MG63 (cell line): ENCODE measurements at regions not wholly inside any gene's neighbourhood (a gene's known extent, or its start where the extent isn't known, plus 50 kb on each side); places are given as distances from the start of the nearest gene placed in this dataset.
"Not testable (repeated sequence)": the region's sequence is repeated elsewhere in the genome, so short reads cannot be mapped to it uniquely, and the experiment has no call there.

Experiments
- DNase-seq: peaks from one replicate; pipeline ENCODE4 v3.0.0-alpha.2; 2020
- H3K27me3 ChIP-seq: fragments of 250-450 bp; sonication (Bioruptor Pico); 2 replicates; pipeline ENCODE4 v1.5.1; 2020; ENCODE audit warnings: mild to moderate bottlenecking, moderate library complexity
- H3K36me3 ChIP-seq: fragments of 250-450 bp; sonication (Bioruptor Pico); 2 replicates; pipeline ENCODE4 v1.5.1; 2020; ENCODE audit warnings: mild to moderate bottlenecking, moderate library complexity
- H3K4me3 ChIP-seq: fragments of 250-450 bp; sonication (Bioruptor Pico); 2 replicates; pipeline ENCODE4 v1.5.1; 2020; ENCODE audit warnings: mild to moderate bottlenecking, moderate library complexity
- H3K9me3 ChIP-seq: fragments of 250-450 bp; sonication (Bioruptor Pico); 2 replicates; pipeline ENCODE4 v1.5.1; 2020; ENCODE audit warnings: mild to moderate bottlenecking, moderate library complexity

- H3K36me3 ChIP-seq = no peaks in the 10 kb centered on the region
- H3K9me3 ChIP-seq = no peaks in the 10 kb centered on the region
- no peak overlapping the region for H3K4me3 ChIP-seq
- DNase-seq = no peak
- no peaks in the 10 kb centered on the region for H3K27me3 ChIP-seq
These were observed 550.1 kb downstream of the DACH1 start for GRCh38 chr13:71316792-71317363.

- Histone ChIP-seq H3K36me3 (no peaks in the 10 kb centered on the region), H3K9me3 (no peaks in the 10 kb centered on the region), H3K4me3 (no peak overlapping the region)
These were observed 554.1 kb downstream of the DACH1 start for GRCh38 chr13:71312923-71313322.

DNA sequence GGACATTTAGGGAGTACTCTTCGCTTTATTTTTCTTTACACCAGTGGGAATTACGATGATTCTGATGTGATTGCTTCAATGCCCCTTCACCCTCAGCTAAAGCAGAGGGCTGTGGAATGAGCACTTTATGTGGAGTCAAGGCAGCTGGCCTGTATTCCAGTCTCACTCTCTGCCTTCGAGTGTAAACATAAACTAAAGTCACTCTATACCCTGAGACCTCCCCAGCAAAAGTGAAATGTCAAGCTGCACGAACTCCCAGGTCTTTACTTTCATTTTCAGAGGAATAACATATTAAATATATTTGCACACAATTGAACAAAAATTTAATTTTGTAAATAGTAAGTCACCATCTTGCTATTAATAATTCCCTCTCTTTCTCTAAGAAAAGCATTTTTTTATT is 557.1 kb downstream of the DACH1 start:
- H3K4me3 ChIP-seq = 0 out of 2 replicates have a peak overlapping the region, but pooled peaks have one; percentile 7
- H3K9me3 ChIP-seq = no peaks in the 10 kb centered on the region
- H3K27me3 ChIP-seq = no peaks in the 10 kb centered on the region
- no peak for DNase-seq
- no peaks in the 10 kb centered on the region for H3K36me3 ChIP-seq

More at GRCh38 chr13:71312923-71313322, 554.1 kb downstream of the DACH1 start:
- no peak for DNase-seq
- H3K27me3 ChIP-seq = no peaks in the 10 kb centered on the region

- Histone ChIP-seq H3K9me3 (no peaks in the 10 kb centered on the region), H3K36me3 (no peaks in the 10 kb centered on the region), H3K27me3 (no peaks in the 10 kb centered on the region), H3K4me3 (no peak overlapping the region)
- DNase-seq = no peak
These were observed 560.2 kb downstream of the DACH1 start for GRCh38 chr13:71306821-71307220.

GRCh38 chr13:71304861-71305260 is 562.1 kb downstream of the DACH1 start:
- no peak for DNase-seq
- H3K4me3 ChIP-seq = no peak overlapping the region
- H3K27me3 ChIP-seq = no peaks in the 10 kb centered on the region
- no peaks in the 10 kb centered on the region for H3K36me3 ChIP-seq
- H3K9me3 ChIP-seq = no peaks in the 10 kb centered on the region

DNA sequence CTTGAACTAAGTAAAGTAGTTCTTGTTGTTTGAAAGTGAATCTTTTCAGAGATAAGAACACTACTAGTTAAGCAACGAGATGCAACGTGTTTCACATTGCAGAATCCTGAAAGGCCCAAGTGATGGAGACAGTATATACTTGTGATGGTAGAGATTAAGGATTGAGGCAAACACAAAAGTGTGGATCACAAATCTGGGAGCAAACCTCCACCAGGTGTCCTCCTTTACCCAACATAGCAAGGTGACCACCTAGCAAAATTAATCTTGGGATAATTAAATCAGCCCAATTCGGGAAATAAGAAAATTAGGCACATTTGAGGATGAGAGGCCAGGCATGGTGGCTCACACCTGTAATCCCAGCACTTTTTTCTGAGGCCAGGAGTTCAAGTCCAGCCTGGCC is 563.9 kb downstream of the DACH1 start:
- no peak for DNase-seq
- Histone ChIP-seq H3K27me3 (no peaks in the 10 kb centered on the region), H3K9me3 (no peaks in the 10 kb centered on the region), H3K4me3 (no peak overlapping the region), H3K36me3 (no peaks in the 10 kb centered on the region)

GRCh38 chr13:71300602-71301001 is 566.4 kb downstream of the DACH1 start:
- no peak overlapping the region for H3K4me3 ChIP-seq
- H3K27me3 ChIP-seq = no peaks in the 10 kb centered on the region
- no peaks in the 10 kb centered on the region for H3K9me3 ChIP-seq
- DNase-seq = no peak
- no peaks in the 10 kb centered on the region for H3K36me3 ChIP-seq

- Histone ChIP-seq H3K36me3 (no peaks in the 10 kb centered on the region), H3K4me3 (no peak overlapping the region), H3K27me3 (no peaks in the 10 kb centered on the region), H3K9me3 (no peaks in the 10 kb centered on the region)
- no peak for DNase-seq
These were observed 575.2 kb downstream of the DACH1 start for GRCh38 chr13:71291842-71292146.

DNA sequence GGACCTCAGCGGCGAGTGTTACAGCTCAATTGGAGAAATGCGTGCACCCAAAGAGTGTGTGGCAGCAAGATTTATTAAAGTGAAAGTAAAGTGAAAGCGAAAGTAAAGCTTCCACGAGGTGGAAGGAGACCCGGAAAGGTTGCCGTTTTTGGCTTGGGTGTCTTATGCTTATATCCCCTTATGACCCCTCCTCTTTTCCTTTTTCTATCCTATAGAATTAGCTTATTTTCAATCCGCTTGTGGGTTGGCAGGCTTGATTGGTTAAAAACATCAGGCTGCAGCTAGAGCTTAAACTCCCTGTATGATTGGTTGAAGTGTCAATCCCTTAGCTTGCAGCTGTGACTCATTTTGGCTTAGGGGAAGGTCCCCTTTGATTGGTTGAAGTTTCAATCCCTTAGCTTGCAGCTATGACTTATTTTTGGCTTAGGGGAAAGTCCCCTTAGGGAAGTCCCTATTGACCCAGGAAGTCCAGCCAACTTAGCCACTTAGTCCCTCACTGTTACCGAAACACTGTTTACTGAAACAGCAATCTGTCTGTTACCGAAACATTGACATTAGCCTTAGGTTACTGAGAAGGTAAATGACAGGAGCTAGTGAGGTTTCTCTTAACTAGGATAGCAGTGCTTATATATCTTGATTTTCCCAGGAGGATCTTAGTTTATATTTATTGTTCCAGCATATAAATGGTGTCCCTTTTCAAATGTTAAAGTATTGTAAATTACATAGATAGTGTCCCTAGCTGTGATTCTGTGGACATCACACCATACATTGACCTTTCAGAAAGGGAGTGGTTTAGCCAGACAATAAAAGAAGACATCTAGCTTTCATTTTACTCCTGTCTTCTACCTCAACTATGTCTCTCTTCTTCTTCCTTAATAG is 575.8 kb downstream of the DACH1 start:
- DNase-seq = peak; percentile 20
- Histone ChIP-seq H3K36me3 (no peaks in the 10 kb centered on the region), H3K4me3 (peak overlapping the region; percentile 33), H3K9me3 (no peaks in the 10 kb centered on the region), H3K27me3 (no peaks in the 10 kb centered on the region)

DNA sequence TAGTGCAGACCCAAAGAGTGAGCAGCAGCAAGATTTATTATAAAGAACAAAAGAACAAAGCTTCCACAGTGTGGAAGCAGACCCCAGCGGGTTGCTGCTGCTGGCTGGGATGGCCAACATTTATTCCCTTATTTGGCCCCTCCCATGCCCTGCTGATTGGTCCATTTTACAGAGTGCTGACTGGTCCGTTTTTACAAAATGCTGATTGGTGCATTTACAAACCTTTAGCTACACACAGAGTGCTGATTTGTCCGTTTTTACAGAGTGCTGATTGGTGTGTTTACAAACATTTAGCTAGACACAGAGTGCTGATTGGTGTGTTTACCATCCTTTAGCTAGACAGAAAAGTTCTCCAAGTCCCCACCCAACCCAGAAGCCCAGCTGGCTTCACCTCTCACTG is 577.0 kb downstream of the DACH1 start:
- H3K9me3 ChIP-seq = not testable (repeated sequence)

DNA sequence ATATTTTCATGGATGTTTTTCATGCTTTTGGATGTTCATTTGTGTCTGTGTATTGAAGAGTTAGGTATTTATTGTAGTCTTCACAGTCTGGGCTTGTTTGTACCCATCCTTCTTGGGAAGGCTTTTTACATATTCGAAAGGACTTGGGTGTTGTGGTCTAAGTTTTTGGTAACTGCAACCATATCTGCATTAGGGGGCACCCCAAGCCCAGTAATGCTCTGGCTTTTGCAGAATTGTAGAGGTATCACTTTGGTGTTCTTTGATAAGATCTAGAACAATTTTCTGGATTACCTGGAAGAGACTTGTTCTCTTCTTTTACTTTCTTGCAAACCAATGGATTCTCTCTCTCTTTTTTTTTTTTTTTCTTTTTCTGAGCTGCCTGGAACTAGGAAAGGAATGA is 581.3 kb downstream of the DACH1 start:
- Histone ChIP-seq H3K27me3 (no peaks in the 10 kb centered on the region), H3K36me3 (no peaks in the 10 kb centered on the region), H3K9me3 (no peaks in the 10 kb centered on the region), H3K4me3 (no peak overlapping the region)
- DNase-seq = no peak

More for the DNA sequence above, 577.0 kb downstream of the DACH1 start:
- not testable (repeated sequence) for H3K27me3 ChIP-seq, H3K36me3 ChIP-seq, DNase-seq, H3K4me3 ChIP-seq

GRCh38 chr13:71278512-71278911 is 588.5 kb downstream of the DACH1 start:
- H3K4me3 ChIP-seq = no peak overlapping the region
- H3K9me3 ChIP-seq = no peaks in the 10 kb centered on the region
- H3K27me3 ChIP-seq = no peaks in the 10 kb centered on the region
- H3K36me3 ChIP-seq = no peaks in the 10 kb centered on the region
- no peak for DNase-seq

DNA sequence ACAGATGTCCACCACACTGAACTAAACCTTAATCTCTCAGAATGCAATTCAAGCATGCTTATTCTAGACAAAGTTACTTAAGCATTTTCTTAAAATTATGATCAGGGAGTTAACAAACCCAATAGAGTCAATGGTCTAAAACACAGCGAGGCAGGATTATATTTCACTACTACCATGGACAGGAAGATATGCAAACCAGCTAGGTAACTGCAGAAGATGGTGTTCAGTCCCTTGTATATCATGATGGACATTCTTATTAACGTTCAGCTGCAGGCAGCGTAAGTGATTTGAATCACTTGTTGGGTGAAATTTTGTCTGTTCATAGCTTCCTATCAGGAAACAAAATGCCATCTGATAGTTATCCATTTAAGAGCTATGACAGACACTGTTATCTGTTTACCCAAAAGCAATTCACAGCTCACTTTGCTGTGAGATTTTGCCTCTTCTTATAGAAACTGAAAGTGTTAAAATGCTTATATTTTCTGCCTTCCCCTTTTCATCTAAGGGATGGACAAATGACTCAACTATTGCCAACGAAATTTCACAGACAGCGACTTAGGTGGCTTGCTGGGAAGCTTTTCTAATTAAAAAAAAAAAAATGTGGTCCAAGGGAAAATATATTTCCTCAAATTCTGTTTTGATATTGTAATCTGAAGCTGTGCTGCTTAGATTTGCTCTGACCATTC is 591.9 kb downstream of the DACH1 start:
- no peaks in the 10 kb centered on the region for H3K27me3 ChIP-seq
- no peak for DNase-seq

GRCh38 chr13:71261256-71261655 is 605.7 kb downstream of the DACH1 start:
- Histone ChIP-seq H3K9me3 (no peaks in the 10 kb centered on the region), H3K27me3 (no peaks in the 10 kb centered on the region), H3K36me3 (no peaks in the 10 kb centered on the region), H3K4me3 (no peak overlapping the region)
- no peak for DNase-seq

More for the DNA sequence above, 591.9 kb downstream of the DACH1 start:
- H3K4me3 ChIP-seq = no peak overlapping the region
- H3K9me3 ChIP-seq = no peaks in the 10 kb centered on the region
- no peaks in the 10 kb centered on the region for H3K36me3 ChIP-seq

DNA sequence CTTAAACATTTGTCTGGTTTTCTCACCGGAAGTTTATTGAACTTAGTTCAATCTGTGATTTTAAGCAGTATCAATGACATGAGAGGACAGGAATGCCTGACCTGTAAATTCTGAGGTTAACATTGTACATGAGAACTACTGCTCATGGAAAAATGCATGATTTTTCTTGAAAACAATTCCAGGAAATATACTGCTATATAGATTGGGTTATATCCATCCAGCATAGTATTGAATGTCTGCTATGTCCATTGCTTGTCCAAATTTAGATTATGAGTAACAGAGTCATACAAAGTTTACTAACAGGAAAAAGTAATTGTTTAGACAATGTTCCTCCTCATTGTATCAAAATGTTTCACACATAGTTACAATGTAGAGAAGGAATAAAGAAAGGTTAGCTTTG is 606.8 kb downstream of the DACH1 start:
- no peaks in the 10 kb centered on the region for H3K36me3 ChIP-seq
- DNase-seq = no peak
- no peak overlapping the region for H3K4me3 ChIP-seq
- no peaks in the 10 kb centered on the region for H3K9me3 ChIP-seq
- no peaks in the 10 kb centered on the region for H3K27me3 ChIP-seq

DNA sequence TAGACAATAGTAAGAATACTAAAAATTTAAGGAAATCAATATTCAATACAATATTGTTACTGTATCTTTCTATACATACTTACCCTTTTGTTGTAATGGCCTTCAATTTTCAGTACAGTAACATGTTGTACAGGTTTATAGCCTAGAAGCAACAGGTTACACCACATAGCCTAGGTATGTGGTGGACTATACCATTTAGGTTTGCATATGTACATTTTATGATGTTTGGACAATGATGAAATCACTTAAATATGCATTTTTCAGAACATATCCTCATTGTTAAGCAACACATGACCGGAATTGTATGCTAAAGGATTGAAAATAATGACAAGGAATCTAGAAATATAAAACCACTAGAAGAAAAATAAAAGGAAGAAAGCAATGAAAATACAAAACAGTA is 611.4 kb downstream of the DACH1 start:
- no peaks in the 10 kb centered on the region for H3K27me3 ChIP-seq
- H3K4me3 ChIP-seq = no peak overlapping the region
- DNase-seq = no peak
- H3K36me3 ChIP-seq = no peaks in the 10 kb centered on the region
- no peaks in the 10 kb centered on the region for H3K9me3 ChIP-seq

GRCh38 chr13:71254384-71254783 is 612.6 kb downstream of the DACH1 start:
- no peak overlapping the region for H3K4me3 ChIP-seq
- H3K36me3 ChIP-seq = no peaks in the 10 kb centered on the region
- no peaks in the 10 kb centered on the region for H3K27me3 ChIP-seq

More at GRCh38 chr13:71254384-71254783, 612.6 kb downstream of the DACH1 start:
- no peaks in the 10 kb centered on the region for H3K9me3 ChIP-seq
- DNase-seq = no peak
